NT2/D1 (cell line): ENCODE measurements at regions not wholly inside any gene's neighbourhood (a gene's known extent, or its start where the extent isn't known, plus 50 kb on each side); places are given as distances from the start of the nearest gene placed in this dataset.

Experiments used
- SUZ12 ChIP-seq: IDR thresholded peaks from 2 replicates; pipeline ENCODE4 v1.6.1; 2011; ENCODE audit not compliant: insufficient read length, insufficient read depth; ENCODE audit errors: extremely low read depth
- YY1 ChIP-seq: IDR thresholded peaks from 2 replicates; pipeline ENCODE4 v1.6.1; 2011; ENCODE audit not compliant: insufficient read length, insufficient read depth
- ZNF274 ChIP-seq: IDR thresholded peaks from 2 replicates; pipeline ENCODE4 v1.6.1; 2011; ENCODE audit warnings: mild to moderate bottlenecking, low read depth, low read length

DNA sequence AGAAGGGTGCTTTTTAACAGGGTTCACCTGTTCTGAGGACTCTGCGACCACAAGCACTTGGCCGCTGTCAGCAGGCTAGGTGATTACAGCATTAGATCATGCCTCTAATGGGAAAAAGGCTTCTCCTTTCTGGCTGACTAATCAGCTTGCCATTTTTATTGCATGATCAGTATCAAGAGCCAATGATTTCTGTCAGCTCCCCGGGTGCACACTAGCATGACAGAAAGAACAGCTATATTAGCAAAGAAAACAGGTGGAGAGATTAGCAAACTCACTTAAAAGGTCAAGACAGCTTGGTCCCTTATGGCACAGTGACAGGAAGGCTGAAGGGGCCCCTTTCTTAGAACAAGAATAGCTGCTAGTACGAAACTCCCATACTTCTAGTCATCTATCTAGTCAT is 170.0 kb downstream of the SMIM20 start:
- no peak for TF ChIP-seq ZNF274
- no peak for TF ChIP-seq YY1
- TF ChIP-seq SUZ12: no peak
